ENCODE measurements at regions not wholly inside any gene's neighbourhood (a gene's known extent, or its start where the extent isn't known, plus 50 kb on each side); places are given as distances from the start of the nearest gene placed in this dataset.
A peak's percentile ranks its signal among the peaks of the same experiment; 100 is the strongest.
"Not testable (repeated sequence)": the region's sequence is repeated elsewhere in the genome, so short reads cannot be mapped to it uniquely, and the experiment has no call there.

- DNase-seq: no peak
Measured at GRCh38 chr12:76176940-76177339, 92.5 kb upstream of the NAP1L1 start.

- DNase-seq: not testable (repeated sequence)
Measured at GRCh38 chr12:76175946-76176345, 91.5 kb upstream of the NAP1L1 start.

- DNase-seq: no peak
Measured at GRCh38 chr12:76173756-76174155, 89.3 kb upstream of the NAP1L1 start.

- DNase-seq: peak; percentile 92
Measured at GRCh38 chr12:76158518-76159321, 74.2 kb upstream of the NAP1L1 start.

GRCh38 chr12:76156726-76157125, 72.2 kb upstream of the NAP1L1 start:
- no peak for DNase-seq

- no peak for DNase-seq
Measured at GRCh38 chr12:76156314-76156713, 71.8 kb upstream of the NAP1L1 start.

GRCh38 chr12:76155157-76155670, 70.7 kb upstream of the NAP1L1 start:
- DNase-seq: no peak

- no peak for DNase-seq
Measured at GRCh38 chr12:76153616-76154015, 69.1 kb upstream of the NAP1L1 start.

GRCh38 chr12:76152181-76152807, 67.8 kb upstream of the NAP1L1 start:
- DNase-seq: peak; percentile 12

GRCh38 chr12:76144245-76144549, 59.7 kb upstream of the NAP1L1 start:
- DNase-seq: no peak

GRCh38 chr12:76143343-76144244, 59.1 kb upstream of the NAP1L1 start:
- DNase-seq: no peak

GRCh38 chr12:76142305-76142704, 57.8 kb upstream of the NAP1L1 start:
- DNase-seq: no peak

GRCh38 chr12:76138656-76139055, 54.2 kb upstream of the NAP1L1 start:
- DNase-seq: no peak

GRCh38 chr12:76137606-76138005, 53.1 kb upstream of the NAP1L1 start:
- DNase-seq: no peak

- no peak for DNase-seq
Measured at GRCh38 chr12:76135456-76135855, 51.0 kb upstream of the NAP1L1 start.
